Right lobe of liver (tissue), 6 donors: ENCODE measurements at regions not wholly inside any gene's neighbourhood (a gene's known extent, or its start where the extent isn't known, plus 50 kb on each side); places are given as distances from the start of the nearest gene placed in this dataset.
A peak's percentile ranks its signal among the peaks of the same experiment; 100 is the strongest.

Experiments
- ATAC-seq, 4 donors: fragments of 200-7000 bp; cut with Tn5 transposase; one replicate each; pipeline ENCODE4 v1.9.1; 2020; ENCODE audit warnings: mild to moderate bottlenecking in 4 of 4, moderate library complexity in 4 of 4
- DNase-seq, 3 donors: peaks; one replicate each; pipeline ENCODE4 v3.0.0-alpha.2; 2020
- H3K27ac ChIP-seq, 3 donors: fragments of 200-600 bp; one replicate each; pipeline ENCODE4 v1.8.0; 2022
- H3K27me3 ChIP-seq, 2 donors: fragments of 200-600 bp; one replicate each; pipeline ENCODE4 v1.8.0; 2022
- H3K36me3 ChIP-seq, 4 donors: fragments of 200-600 bp; sonication (generic) in 1 of 4; one replicate each; pipeline versions ENCODE4 v1.5.1 to v1.8.0; 2017 to 2022; ENCODE audit warnings: control low read depth in 1 of 4
- H3K4me1 ChIP-seq, 4 donors: fragments of 200-600 bp; sonication (generic) in 1 of 4; one replicate each; pipeline versions ENCODE4 v1.5.1 to v1.8.0; 2017 to 2022; ENCODE audit warnings: control low read depth in 1 of 4
- H3K4me3 ChIP-seq, 3 donors: fragments of 200-600 bp; one replicate each; pipeline ENCODE4 v1.8.0; 2022
- H3K9me3 ChIP-seq, 4 donors: fragments of 200-600 bp; sonication (generic) in 1 of 4; one replicate each; pipeline versions ENCODE4 v1.5.1 to v1.8.0; 2017 to 2022; ENCODE audit warnings: control low read depth in 1 of 4
- CTCF ChIP-seq, 4 donors: fragments of 200-600 bp in 3 of 4; fragments of 450-650 bp in 1 of 4; IDR thresholded peaks; one replicate each; pipeline versions ENCODE4 v1.5.1 to v1.8.0; 2016 to 2022; ENCODE audit warnings: antibody characterized with exemption in 4 of 4, mild to moderate bottlenecking in 2 of 4
- POLR2A ChIP-seq: fragments of 450-650 bp; IDR thresholded peaks from one replicate; pipeline ENCODE4 v1.6.1; 2017; ENCODE audit warnings: antibody characterized with exemption, mild to moderate bottlenecking
- WGBS: methylation state at CpG from one replicate; pipeline ENCODE4 v1.1.6; 2018; ENCODE audit warnings: low coverage, low lambda C conversion rate; ENCODE audit not compliant: insufficient coverage; ENCODE audit errors: missing lambda C conversion rate; 5-methylcytosine and 5-hydroxymethylcytosine counted together
- intact Hi-C, 2 donors: fragments of 100-400 bp; cut with DNase I; formaldehyde crosslinking; loops; one replicate each; pipeline versions ENCODE4 v1.11.2 to v1.14.1; 2022
- donor health status: DM: no; HTN: yes; CAD: no.
- donor health status: DM: no; HTN: no; CAD: no.
- donor health status: DM: no; HTN: no; CAD: no.
- donor health status: DM: no; HTN: yes; CAD: no.
- donor health status: DM: no; HTN: yes; CAD: no.

GRCh38 chr3:81913886-81914663 lies 152.6 kb upstream of the GBE1 start:
- no peaks in the 10 kb centered on the region for H3K4me1 ChIP-seq
- intact Hi-C loops = no loop called here
- no peak overlapping the region for H3K4me3 ChIP-seq
- WGBS = 56% methylated on average over 1 of the region's 1 CpG
- no peaks in the 10 kb centered on the region for H3K27me3 ChIP-seq
- no peaks in the 10 kb centered on the region for H3K36me3 ChIP-seq
- H3K9me3 ChIP-seq = no peaks in the 10 kb centered on the region
- ATAC-seq (no peak), DNase-seq (no peak)
- H3K27ac ChIP-seq = no peak overlapping the region
- no peak for TF ChIP-seq CTCF (IDR thresholded peaks at IDR 0.05)
- TF ChIP-seq POLR2A = no peak

DNA sequence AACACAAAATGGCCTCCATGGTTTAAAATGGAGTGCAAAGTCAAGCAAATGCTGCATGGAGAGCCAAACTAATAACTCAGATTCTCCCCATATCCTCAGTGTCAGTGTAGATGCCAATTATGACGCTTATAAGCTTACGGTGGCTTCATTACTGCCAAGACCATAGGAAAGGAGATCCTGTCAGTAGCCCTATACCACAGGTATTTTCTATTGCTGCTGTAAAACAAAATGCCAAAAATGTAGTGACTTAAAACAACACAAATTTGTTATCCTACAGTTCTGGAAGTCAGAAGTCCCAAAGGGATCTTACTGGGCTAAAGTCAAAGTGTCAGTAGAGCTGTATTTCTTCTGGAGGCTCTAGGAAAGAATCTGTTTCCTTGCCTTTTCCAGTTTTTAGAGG lies 149.8 kb upstream of the GBE1 start:
- H3K4me3 ChIP-seq = no peak overlapping the region
- TF ChIP-seq CTCF (IDR thresholded peaks at IDR 0.05) = no peak
- TF ChIP-seq POLR2A = no peak
- H3K9me3 ChIP-seq = no peaks in the 10 kb centered on the region
- intact Hi-C loops = no loop called here
- no peak for DNase-seq
- no peak for ATAC-seq
- WGBS = 100% methylated on average over 2 of the region's 2 CpGs
- no peaks in the 10 kb centered on the region for H3K4me1 ChIP-seq
- H3K36me3 ChIP-seq = no peaks in the 10 kb centered on the region
- H3K27ac ChIP-seq = no peak overlapping the region
- H3K27me3 ChIP-seq = no peaks in the 10 kb centered on the region

DNA sequence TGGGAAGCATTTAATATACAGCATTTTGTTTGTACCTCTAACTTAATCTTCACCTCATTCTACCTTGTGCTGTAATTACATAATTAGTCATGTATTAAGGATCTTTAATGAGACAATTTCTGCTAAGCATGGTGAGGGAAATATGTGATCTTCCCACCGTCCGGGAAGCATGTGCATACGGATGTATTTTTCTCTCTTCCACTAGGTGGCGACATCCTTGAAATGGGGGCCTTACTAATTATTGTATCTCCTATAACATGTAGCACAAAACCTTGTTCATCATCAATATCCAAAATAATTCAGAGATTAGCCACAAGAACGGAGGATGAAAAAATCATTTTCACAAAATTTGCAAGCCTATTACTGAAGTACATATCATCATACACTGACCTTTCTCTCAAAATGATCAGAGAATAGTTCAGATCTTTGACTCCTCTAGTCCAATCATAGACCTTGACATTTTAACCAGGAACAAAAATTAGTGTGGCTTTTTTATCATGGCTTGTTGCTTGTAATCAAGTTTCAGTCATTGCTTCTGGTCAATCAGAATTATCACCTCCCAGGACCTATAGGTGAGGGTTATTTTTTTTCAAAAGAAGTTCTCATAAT lies 148.9 kb upstream of the GBE1 start:
- intact Hi-C loops = no loop called here
- ATAC-seq (peak; percentile 73 to 84 (median 82)), DNase-seq (no peak)
- TF ChIP-seq POLR2A (no peak), CTCF (IDR thresholded peaks at IDR 0.05) (peak; percentile 68 to 85 (median 83))
- 6% methylated on average over 5 of the region's 5 CpGs for WGBS
- no peak overlapping the region for H3K27ac ChIP-seq
- H3K9me3 ChIP-seq = no peaks in the 10 kb centered on the region
- no peak overlapping the region for H3K4me3 ChIP-seq
- no peaks in the 10 kb centered on the region for H3K36me3 ChIP-seq
- no peaks in the 10 kb centered on the region for H3K27me3 ChIP-seq
- no peaks in the 10 kb centered on the region for H3K4me1 ChIP-seq

DNA sequence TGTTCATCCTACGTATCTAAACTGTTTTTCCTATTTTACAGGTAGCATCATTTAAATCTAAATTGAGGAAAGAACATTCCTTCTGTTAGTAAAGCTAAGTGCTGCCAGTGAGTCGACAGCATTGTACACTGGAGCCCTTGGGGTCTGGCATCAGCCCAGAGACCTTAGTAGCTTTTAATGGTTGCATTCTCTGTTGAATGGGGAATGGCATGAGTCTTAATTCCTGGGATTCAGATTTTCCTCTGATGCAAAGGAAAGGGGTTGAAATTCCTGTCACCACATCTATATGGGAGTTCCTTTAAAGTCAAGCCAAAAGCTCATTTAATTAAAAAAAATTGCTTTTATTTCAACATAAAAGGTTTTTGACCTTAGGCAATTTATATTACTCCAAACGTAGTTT lies 148.4 kb upstream of the GBE1 start:
- intact Hi-C loops = no loop called here

More for the DNA sequence above, 148.4 kb upstream of the GBE1 start:
- ATAC-seq (no peak), DNase-seq (no peak)
- no peaks in the 10 kb centered on the region for H3K27me3 ChIP-seq
- 64% methylated on average over 3 of the region's 3 CpGs for WGBS
- no peak for TF ChIP-seq POLR2A
- no peak for TF ChIP-seq CTCF (IDR thresholded peaks at IDR 0.05)
- no peak overlapping the region for H3K27ac ChIP-seq
- H3K4me3 ChIP-seq = no peak overlapping the region
- no peaks in the 10 kb centered on the region for H3K36me3 ChIP-seq
- no peaks in the 10 kb centered on the region for H3K4me1 ChIP-seq
- no peaks in the 10 kb centered on the region for H3K9me3 ChIP-seq
